Common myeloid progenitor, CD34-positive (primary cell): ENCODE measurements at regions not wholly inside any gene's neighbourhood (a gene's known extent, or its start where the extent isn't known, plus 50 kb on each side); places are given as distances from the start of the nearest gene placed in this dataset.

ENCODE experiments used
- CTCF ChIA-PET: fragments of 350-600 bp; sonication (Branson Sonifier 250); formaldehyde crosslinking; loops from one replicate; lab custom pipeline; 2021; ENCODE audit warnings: antibody characterized with exemption; lab: Charles Lee
- POLR2A ChIA-PET: fragments of 350-600 bp; sonication (Branson Sonifier 250); formaldehyde crosslinking; loops from one replicate; lab custom pipeline; 2021; ENCODE audit warnings: antibody characterized with exemption; lab: Charles Lee
- DNase-seq, 3 donors: peaks; one replicate each; pipeline versions ENCODE4 v3.0.0 to v3.0.0-alpha.2; 2013
- H3K27ac ChIP-seq, 2 experiments: 1 replicate in 1 of 2; 2 replicates in 1 of 2; pipeline ENCODE4 v1.7.0; 2013; ENCODE audit warnings: inconsistent platforms in 2 of 2, low read length in 2 of 2, mild to moderate bottlenecking in 2 of 2, low read depth in 1 of 2, moderate library complexity in 1 of 2; ENCODE audit not compliant: severe bottlenecking in 2 of 2, insufficient read depth in 1 of 2, poor library complexity in 1 of 2
- H3K27me3 ChIP-seq, 5 experiments: replicated peaks in 2 of 5; 1 replicate in 3 of 5; 2 replicates in 2 of 5; pipeline versions ENCODE4 v1.6.1 to v1.7.0; 2013; ENCODE audit warnings: low read length in 4 of 5, mild to moderate bottlenecking in 2 of 5, moderate library complexity in 2 of 5, inconsistent platforms in 1 of 5; ENCODE audit not compliant: insufficient read depth in 5 of 5, control insufficient read depth in 4 of 5
- H3K36me3 ChIP-seq, 4 experiments: 1 replicate in 2 of 4; 2 replicates in 2 of 4; pipeline versions ENCODE4 v1.6.1 to v1.7.0; 2013; ENCODE audit warnings: low read length in 3 of 4, control low read depth in 1 of 4, mild to moderate bottlenecking in 1 of 4; ENCODE audit not compliant: control insufficient read depth in 4 of 4, insufficient read depth in 4 of 4
- H3K4me1 ChIP-seq, 4 experiments: 1 replicate in 3 of 4; 2 replicates in 1 of 4; pipeline versions ENCODE4 v1.6.1 to v1.7.1; 2013; ENCODE audit warnings: low read length in 3 of 4, mild to moderate bottlenecking in 3 of 4, control low read depth in 1 of 4, inconsistent platforms in 1 of 4, moderate library complexity in 1 of 4; ENCODE audit not compliant: control insufficient read depth in 4 of 4, insufficient read depth in 4 of 4; ENCODE audit errors: control extremely low read depth in 1 of 4
- H3K4me3 ChIP-seq, 7 experiments: 1 replicate in 4 of 7; 2 replicates in 3 of 7; pipeline versions ENCODE4 v1.5.1 to v1.7.0; 2013; ENCODE audit warnings: mild to moderate bottlenecking in 7 of 7, low read length in 6 of 7, moderate library complexity in 6 of 7, inconsistent platforms in 2 of 7, low read depth in 2 of 7, control low read depth in 1 of 7; ENCODE audit not compliant: insufficient read depth in 4 of 7, control insufficient read depth in 1 of 7; ENCODE audit errors: extremely low read depth in 1 of 7
- H3K9me3 ChIP-seq, 5 experiments: 1 replicate in 4 of 5; 2 replicates in 1 of 5; pipeline versions ENCODE4 v1.6.1 to v1.7.1; 2013; ENCODE audit warnings: low read length in 4 of 5, mild to moderate bottlenecking in 2 of 5, inconsistent platforms in 1 of 5, low read depth in 1 of 5, moderate library complexity in 1 of 5; ENCODE audit not compliant: control insufficient read depth in 4 of 5, insufficient read depth in 2 of 5; ENCODE audit errors: control extremely low read depth in 1 of 5
- WGBS: methylation state at CpG from one replicate; pipeline ENCODE4 v1.1.5; 2013; ENCODE audit not compliant: insufficient coverage; 5-methylcytosine and 5-hydroxymethylcytosine counted together

GRCh38 chr5:36489505-36489904 lies 116.9 kb upstream of the SLC1A3 start:
- ChIA-PET POLR2A (no interaction called here), CTCF (no interaction called here)
- DNase-seq = no peak
- no CpG with 5 or more reads among the region's 5 CpGs for WGBS
- no peaks in the 10 kb centered on the region for H3K27me3 ChIP-seq
- H3K4me1 ChIP-seq = no peaks in the 10 kb centered on the region
- no peaks in the 10 kb centered on the region for H3K9me3 ChIP-seq
- H3K36me3 ChIP-seq = no peaks in the 10 kb centered on the region
- H3K27ac ChIP-seq = no peak overlapping the region
- H3K4me3 ChIP-seq = no peak overlapping the region

GRCh38 chr5:36491856-36492255 lies 114.5 kb upstream of the SLC1A3 start:
- POLR2A ChIA-PET = no interaction called here
- Histone ChIP-seq H3K9me3 (no peaks in the 10 kb centered on the region), H3K36me3 (no peaks in the 10 kb centered on the region), H3K4me3 (no peak overlapping the region), H3K4me1 (no peaks in the 10 kb centered on the region), H3K27ac (no peak overlapping the region), H3K27me3 (no peaks in the 10 kb centered on the region)
- CTCF ChIA-PET = interaction anchor here (0.6 to 4.3 kb wide), 5 partner anchors 50 to 277 kb away, joined by 3 to 17 read pairs (median 3); no protein-coding TSS in a partner anchor
- no peak for DNase-seq
- 77% methylated on average over 6 of the region's 7 CpGs for WGBS

- DNase-seq = peak in 1 of 3 donors; percentile 7
- ChIA-PET POLR2A (interaction anchor here (0.7 kb wide), 1 partner anchor 1400 kb away, joined by 3 read pairs; no protein-coding TSS in a partner anchor), CTCF (interaction anchor here (1.0 to 4.3 kb wide), 6 partner anchors 11 to 203 kb away, joined by 3 to 17 read pairs (median 3); no protein-coding TSS in a partner anchor)
- H3K27ac ChIP-seq = no peak overlapping the region
- no peaks in the 10 kb centered on the region for H3K27me3 ChIP-seq
- WGBS = 100% methylated on average over 2 of the region's 2 CpGs
- H3K36me3 ChIP-seq = no peaks in the 10 kb centered on the region
- H3K9me3 ChIP-seq = no peaks in the 10 kb centered on the region
- no peaks in the 10 kb centered on the region for H3K4me1 ChIP-seq
- H3K4me3 ChIP-seq = no peak overlapping the region
Measured at GRCh38 chr5:36492984-36493654, 113.3 kb upstream of the SLC1A3 start.

GRCh38 chr5:36494028-36494427 lies 112.4 kb upstream of the SLC1A3 start:
- Histone ChIP-seq H3K4me1 (no peaks in the 10 kb centered on the region), H3K4me3 (no peak overlapping the region), H3K27ac (no peak overlapping the region), H3K36me3 (no peaks in the 10 kb centered on the region), H3K9me3 (no peaks in the 10 kb centered on the region), H3K27me3 (no peaks in the 10 kb centered on the region)
- POLR2A ChIA-PET = no interaction called here
- CTCF ChIA-PET = interaction anchor here (1.0 to 4.3 kb wide), 4 partner anchors 12 to 202 kb away, joined by 3 to 17 read pairs (median 4); no protein-coding TSS in a partner anchor
- 88% methylated on average over 1 of the region's 1 CpG for WGBS
- DNase-seq = no peak

GRCh38 chr5:36494841-36495601 lies 111.4 kb upstream of the SLC1A3 start:
- no peaks in the 10 kb centered on the region for H3K4me1 ChIP-seq

GRCh38 chr5:36495611-36496010 lies 110.8 kb upstream of the SLC1A3 start:
- Histone ChIP-seq H3K4me1 (no peaks in the 10 kb centered on the region), H3K9me3 (no peaks in the 10 kb centered on the region), H3K27ac (no peak overlapping the region), H3K36me3 (no peaks in the 10 kb centered on the region), H3K4me3 (no peak overlapping the region), H3K27me3 (no peaks in the 10 kb centered on the region)
- no peak for DNase-seq
- POLR2A ChIA-PET = no interaction called here
- CTCF ChIA-PET = interaction anchor here (0.9 to 4.3 kb wide), 2 partner anchors 79 to 196 kb away, joined by 3 to 17 read pairs; no protein-coding TSS in a partner anchor
- no CpG with 5 or more reads among the region's 2 CpGs for WGBS

More at GRCh38 chr5:36494841-36495601, 111.4 kb upstream of the SLC1A3 start:
- H3K27ac ChIP-seq = no peak overlapping the region
- no peaks in the 10 kb centered on the region for H3K9me3 ChIP-seq
- CTCF ChIA-PET = interaction anchor here (0.9 to 4.3 kb wide), 3 partner anchors 11 to 197 kb away, joined by 3 to 17 read pairs (median 4); no protein-coding TSS in a partner anchor
- H3K27me3 ChIP-seq = no peaks in the 10 kb centered on the region
- no peak overlapping the region for H3K4me3 ChIP-seq
- H3K36me3 ChIP-seq = no peaks in the 10 kb centered on the region
- DNase-seq = no peak
- POLR2A ChIA-PET = no interaction called here
- 93% methylated on average over 5 of the region's 6 CpGs for WGBS

GRCh38 chr5:36496471-36496870 lies 109.9 kb upstream of the SLC1A3 start:
- no peak for DNase-seq
- no peaks in the 10 kb centered on the region for H3K4me1 ChIP-seq
- CTCF ChIA-PET = interaction anchor here (2.0 kb wide), 1 partner anchor 11 kb away, joined by 13 read pairs; no protein-coding TSS in a partner anchor
- no peaks in the 10 kb centered on the region for H3K9me3 ChIP-seq
- no peak overlapping the region for H3K27ac ChIP-seq
- WGBS = 93% methylated on average over 4 of the region's 4 CpGs
- H3K36me3 ChIP-seq = no peaks in the 10 kb centered on the region
- no peaks in the 10 kb centered on the region for H3K27me3 ChIP-seq
- POLR2A ChIA-PET = no interaction called here
- H3K4me3 ChIP-seq = no peak overlapping the region
